Endothelial cell of umbilical vein (primary cell): ENCODE measurements at regions not wholly inside any gene's neighbourhood (a gene's known extent, or its start where the extent isn't known, plus 50 kb on each side); places are given as distances from the start of the nearest gene placed in this dataset.

Experiments used
- BruUV-seq: library from RNA; stranded (reverse); fragments of 400-500 nt; replicated peaks from 2 replicates; lab custom pipeline; 2021; lab: Mats Ljungman, UMichigan
- CTCF ChIA-PET: fragments of 300-600, 350-600 bp; sonication (Branson Sonifier 250); formaldehyde crosslinking; loops from one replicate; lab custom pipeline; 2021; ENCODE audit warnings: antibody characterized with exemption, inconsistent platforms; lab: Charles Lee
- POLR2A ChIA-PET: fragments of 300-600, 350-600 bp; sonication (Branson Sonifier 250); formaldehyde crosslinking; loops from one replicate; lab custom pipeline; 2021; ENCODE audit warnings: antibody characterized with exemption, inconsistent platforms; lab: Charles Lee
- DNase-seq: peaks from one replicate; pipeline ENCODE4 v3.0.0-alpha.2; 2011; ENCODE audit warnings: low read depth, low spot score
- FAIRE-seq: peaks from 2 replicates; lab custom pipeline; 2011; peaks lifted over from hg19 to GRCh38; lab: Jason Lieb, UNC
- H2AFZ ChIP-seq: 2 replicates; pipeline ENCODE4 v1.6.0; 2012; ENCODE audit warnings: low read depth, low read length, control low read depth, inconsistent platforms
- H3K27ac ChIP-seq: 2 replicates; pipeline ENCODE4 v1.5.1; 2011; ENCODE audit warnings: low read depth, mild to moderate bottlenecking, control low read depth, low read length, moderate library complexity; ENCODE audit not compliant: insufficient read depth
- H3K27me3 ChIP-seq, 2 experiments: 2 replicates each; pipeline versions ENCODE4 v1.6.0 to v1.6.1; 2011; ENCODE audit warnings: low read length in 2 of 2, mixed read lengths in 1 of 2; ENCODE audit not compliant: control insufficient read depth in 2 of 2, insufficient read depth in 2 of 2
- H3K36me3 ChIP-seq, 2 experiments: 2 replicates in 1 of 2; 3 replicates in 1 of 2; pipeline ENCODE4 v1.5.1; 2011; ENCODE audit warnings: low read length in 2 of 2, mild to moderate bottlenecking in 1 of 2, moderate library complexity in 1 of 2; ENCODE audit not compliant: control insufficient read depth in 2 of 2, insufficient read depth in 2 of 2; ENCODE audit errors: extremely low read depth in 1 of 2
- H3K4me1 ChIP-seq: 3 replicates; pipeline ENCODE4 v1.5.1; 2011; ENCODE audit warnings: mild to moderate bottlenecking, low read length; ENCODE audit not compliant: control insufficient read depth, insufficient read depth; ENCODE audit errors: extremely low read depth
- H3K4me2 ChIP-seq: 2 replicates; pipeline ENCODE4 v1.6.1; 2011; ENCODE audit warnings: low read length, control low read depth, mixed read lengths; ENCODE audit not compliant: insufficient read depth
- H3K4me3 ChIP-seq, 3 experiments: fragments of 200-600 bp in 1 of 3; sonication (generic), shearing (Covaris generic) in 1 of 3; replicated peaks in 1 of 3; 2 replicates each; pipeline ENCODE4 v1.5.1; 2011 to 2016; ENCODE audit warnings: control low read depth in 3 of 3, low read length in 3 of 3, mild to moderate bottlenecking in 2 of 3, inconsistent platforms in 1 of 3, low read depth in 1 of 3, moderate library complexity in 1 of 3; ENCODE audit not compliant: insufficient read depth in 1 of 3
- H3K79me2 ChIP-seq: 2 replicates; pipeline ENCODE4 v1.6.0; 2012; ENCODE audit warnings: low read length, inconsistent platforms; ENCODE audit not compliant: control insufficient read depth, insufficient read depth
- H3K9ac ChIP-seq: replicated peaks from 2 replicates; pipeline ENCODE3; 2011; ENCODE audit warnings: low read length, control low read depth; ENCODE audit not compliant: insufficient read depth; ENCODE audit errors: extremely low read depth
- H3K9me1 ChIP-seq: replicated peaks from 3 replicates; pipeline ENCODE4 v1.6.0; 2011; ENCODE audit warnings: mild to moderate bottlenecking, low read length; ENCODE audit not compliant: control insufficient read depth, insufficient read depth; ENCODE audit errors: extremely low read depth
- H3K9me3 ChIP-seq: replicated peaks from 2 replicates; pipeline ENCODE4 v1.5.1; 2012; ENCODE audit warnings: low read length, inconsistent platforms; ENCODE audit not compliant: control insufficient read depth, insufficient read depth
- H4K20me1 ChIP-seq: replicated peaks from 2 replicates; pipeline ENCODE3; 2011; ENCODE audit warnings: mild to moderate bottlenecking, low read length; ENCODE audit not compliant: control insufficient read depth, insufficient read depth; ENCODE audit errors: extremely low read depth
- CTCF ChIP-seq, 2 donors: IDR thresholded peaks; 1 replicate in 1 of 2; 2 replicates in 1 of 2; pipeline ENCODE4 v1.5.1; 2011; ENCODE audit warnings: low read length in 2 of 2, mild to moderate bottlenecking in 2 of 2, moderate library complexity in 2 of 2, control low read depth in 1 of 2, inconsistent platforms in 1 of 2, low read depth in 1 of 2; ENCODE audit not compliant: insufficient read depth in 1 of 2; ENCODE audit errors: extremely low read depth in 1 of 2
- EZH2 ChIP-seq: IDR thresholded peaks from 2 replicates; pipeline ENCODE4 v1.6.1; 2012; ENCODE audit warnings: borderline replicate concordance, low read depth, mild to moderate bottlenecking, moderate library complexity, low read length, inconsistent platforms; ENCODE audit not compliant: severe bottlenecking
- FOS ChIP-seq: IDR thresholded peaks from 2 replicates; pipeline ENCODE4 v1.6.1; 2011; ENCODE audit warnings: mild to moderate bottlenecking, low read length, moderate library complexity, borderline replicate concordance; ENCODE audit not compliant: insufficient read depth
- GATA2 ChIP-seq: IDR thresholded peaks from 2 replicates; pipeline ENCODE4 v1.7.0; 2011; ENCODE audit warnings: low read depth, mild to moderate bottlenecking, moderate library complexity, mixed read lengths, low read length; ENCODE audit not compliant: insufficient read length, insufficient read depth
- JUN ChIP-seq: IDR thresholded peaks from 2 replicates; pipeline ENCODE4 v1.6.1; 2011; ENCODE audit warnings: borderline replicate concordance, low read depth; ENCODE audit not compliant: insufficient read length, insufficient read depth
- MYC ChIP-seq: IDR thresholded peaks from one replicate; pipeline ENCODE4 v1.6.1; 2011; ENCODE audit warnings: mild to moderate bottlenecking, low read depth, low read length
- POLR2A ChIP-seq: IDR thresholded peaks from 2 replicates; pipeline ENCODE4 v1.6.1; 2012; ENCODE audit warnings: low read depth, mild to moderate bottlenecking, control low read depth, low read length
- POLR2AphosphoS5 ChIP-seq: IDR thresholded peaks from 2 replicates; pipeline ENCODE4 v1.6.1; 2012; ENCODE audit warnings: low read depth, mild to moderate bottlenecking, control low read depth, low read length, moderate library complexity; ENCODE audit not compliant: insufficient read depth
- dilution Hi-C: fragments of 300-500 bp; cut with MboI; formaldehyde crosslinking; loops from one replicate; pipeline ENCODE4 v1.15.0; 2019; ENCODE audit warnings: low sequenced_read_pairs; ENCODE audit not compliant: extremely low pct_ligation_motif_present
- intact Hi-C: fragments of 100-400 bp; cut with micrococcal nuclease; formaldehyde crosslinking; loops from one replicate; pipeline ENCODE4 v1.10.0; 2022
- TF ChIP-seq, protein P1 (sequence below): IDR thresholded peaks from 2 replicates; pipeline ENCODE4 v1.6.1; 2011; ENCODE audit not compliant: insufficient read depth, insufficient read length

- no TSS peak for BruUV-seq
- dilution Hi-C loops: no loop called here
Observed at GRCh38 chr14:94961386-94962165, 191.7 kb upstream of the GSC start.

More at GRCh38 chr14:94961386-94962165, 191.7 kb upstream of the GSC start:
- Histone ChIP-seq H3K9me3 (no peaks in the 10 kb centered on the region), H2AFZ (no peak overlapping the region), H3K4me3 (no peak overlapping the region), H3K36me3 (no peaks in the 10 kb centered on the region), H3K4me1 (no peaks in the 10 kb centered on the region), H3K9me1 (no peaks in the 10 kb centered on the region), H3K27me3 (no peaks in the 10 kb centered on the region), H3K4me2 (no peak overlapping the region), H4K20me1 (no peaks in the 10 kb centered on the region), H3K9ac (no peak overlapping the region), H3K79me2 (no peaks in the 10 kb centered on the region), H3K27ac (no peak overlapping the region)
- intact Hi-C loops: no loop called here
- FAIRE-seq (no peak), DNase-seq (no peak)
- ChIA-PET POLR2A (no interaction called here), CTCF (no interaction called here)
- TF ChIP-seq FOS (no peak), GATA2 (no peak), MYC (no peak), EZH2 (no peak), POLR2AphosphoS5 (no peak), CTCF (IDR thresholded peaks at IDR 0.05; ENCODE audit: extremely low read depth in 1 of 2, insufficient read depth in 1 of 2, low read depth in 1 of 2, low read length in 2 of 2) (no peak), JUN (no peak), POLR2A (no peak)
- TF ChIP-seq, protein P1, sequence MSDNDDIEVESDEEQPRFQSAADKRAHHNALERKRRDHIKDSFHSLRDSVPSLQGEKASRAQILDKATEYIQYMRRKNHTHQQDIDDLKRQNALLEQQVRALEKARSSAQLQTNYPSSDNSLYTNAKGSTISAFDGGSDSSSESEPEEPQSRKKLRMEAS: no peak
